ENCODE measurements at regions not wholly inside any gene's neighbourhood (a gene's known extent, or its start where the extent isn't known, plus 50 kb on each side); places are given as distances from the start of the nearest gene placed in this dataset.

GRCh38 chr2:35461406-35461805 lies 894.2 kb upstream of the CRIM1 start:
- TF ChIP-seq, protein P1, sequence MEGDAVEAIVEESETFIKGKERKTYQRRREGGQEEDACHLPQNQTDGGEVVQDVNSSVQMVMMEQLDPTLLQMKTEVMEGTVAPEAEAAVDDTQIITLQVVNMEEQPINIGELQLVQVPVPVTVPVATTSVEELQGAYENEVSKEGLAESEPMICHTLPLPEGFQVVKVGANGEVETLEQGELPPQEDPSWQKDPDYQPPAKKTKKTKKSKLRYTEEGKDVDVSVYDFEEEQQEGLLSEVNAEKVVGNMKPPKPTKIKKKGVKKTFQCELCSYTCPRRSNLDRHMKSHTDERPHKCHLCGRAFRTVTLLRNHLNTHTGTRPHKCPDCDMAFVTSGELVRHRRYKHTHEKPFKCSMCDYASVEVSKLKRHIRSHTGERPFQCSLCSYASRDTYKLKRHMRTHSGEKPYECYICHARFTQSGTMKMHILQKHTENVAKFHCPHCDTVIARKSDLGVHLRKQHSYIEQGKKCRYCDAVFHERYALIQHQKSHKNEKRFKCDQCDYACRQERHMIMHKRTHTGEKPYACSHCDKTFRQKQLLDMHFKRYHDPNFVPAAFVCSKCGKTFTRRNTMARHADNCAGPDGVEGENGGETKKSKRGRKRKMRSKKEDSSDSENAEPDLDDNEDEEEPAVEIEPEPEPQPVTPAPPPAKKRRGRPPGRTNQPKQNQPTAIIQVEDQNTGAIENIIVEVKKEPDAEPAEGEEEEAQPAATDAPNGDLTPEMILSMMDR (conservative IDR thresholded peaks at IDR 0.05; ENCODE audit: low read length), result no peak
- TF ChIP-seq EZH2phosphoT487 (IDR thresholded peaks at IDR 0.05; ENCODE audit: borderline replicate concordance, low read depth, low read length), result no peak

Measured in OCI-LY7 (cell line).